H9 (cell line): ENCODE measurements at regions not wholly inside any gene's neighbourhood (a gene's known extent, or its start where the extent isn't known, plus 50 kb on each side); places are given as distances from the start of the nearest gene placed in this dataset.

ENCODE experiments used
- DNase-seq: peaks from one replicate; pipeline ENCODE4 v3.0.0-alpha.2; 2017
- H2AFZ ChIP-seq: one replicate; pipeline ENCODE4 v1.6.1; 2013; ENCODE audit warnings: mild to moderate bottlenecking, low read length, control low read depth, moderate library complexity
- H2AK5ac ChIP-seq: 2 replicates; pipeline ENCODE4 v1.6.1; 2013; ENCODE audit warnings: low read length, control low read depth, mixed read lengths; ENCODE audit not compliant: insufficient read length
- H2BK120ac ChIP-seq: one replicate; pipeline ENCODE4 v1.6.1; 2013; ENCODE audit warnings: low read depth, mild to moderate bottlenecking, low read length, control low read depth, inconsistent platforms; ENCODE audit not compliant: poor library complexity, severe bottlenecking
- H2BK12ac ChIP-seq: 2 replicates; pipeline ENCODE4 v1.6.1; 2013; ENCODE audit warnings: low read length, control low read depth, mixed read lengths, low read depth; ENCODE audit not compliant: insufficient read length
- H2BK15ac ChIP-seq: 2 replicates; pipeline ENCODE4 v1.6.1; 2013; ENCODE audit warnings: low read depth, low read length, control low read depth
- H2BK20ac ChIP-seq: one replicate; pipeline ENCODE4 v1.6.1; 2013; ENCODE audit warnings: low read depth, mild to moderate bottlenecking, low read length, control low read depth, inconsistent platforms; ENCODE audit not compliant: poor library complexity, severe bottlenecking
- H2BK5ac ChIP-seq: 2 replicates; pipeline ENCODE4 v1.6.1; 2013; ENCODE audit warnings: low read length, control low read depth, mixed read lengths; ENCODE audit not compliant: insufficient read length
- H3K14ac ChIP-seq: 2 replicates; pipeline ENCODE4 v1.6.1; 2013; ENCODE audit warnings: low read length, control low read depth; ENCODE audit not compliant: insufficient read depth
- H3K18ac ChIP-seq: 2 replicates; pipeline ENCODE4 v1.6.1; 2013; ENCODE audit warnings: low read depth, mild to moderate bottlenecking, mixed read lengths, low read length, control low read depth; ENCODE audit not compliant: insufficient read length
- H3K23ac ChIP-seq: 2 replicates; pipeline ENCODE4 v1.6.1; 2013; ENCODE audit warnings: low read length, control low read depth, mixed read lengths, low read depth; ENCODE audit not compliant: insufficient read length
- H3K23me2 ChIP-seq: 2 replicates; pipeline ENCODE4 v1.6.1; 2013; ENCODE audit warnings: low read depth, mild to moderate bottlenecking, mixed read lengths, low read length, control low read depth; ENCODE audit not compliant: insufficient read length, poor library complexity, severe bottlenecking
- H3K27ac ChIP-seq: 2 replicates; pipeline ENCODE4 v1.5.1; 2013; ENCODE audit warnings: low read length, control low read depth, mixed read lengths, low read depth; ENCODE audit not compliant: insufficient read length
- H3K27me3 ChIP-seq: 2 replicates; pipeline ENCODE4 v1.6.1; 2013; ENCODE audit warnings: low read length, control low read depth, inconsistent platforms; ENCODE audit not compliant: insufficient read depth
- H3K4ac ChIP-seq: 2 replicates; pipeline ENCODE4 v1.6.1; 2013; ENCODE audit warnings: low read depth, mild to moderate bottlenecking, control low read depth, inconsistent platforms, low read length, moderate library complexity
- H3K4me1 ChIP-seq: 2 replicates; pipeline ENCODE4 v1.6.1; 2013; ENCODE audit warnings: low read length, control low read depth, inconsistent platforms; ENCODE audit not compliant: insufficient read depth
- H3K4me2 ChIP-seq: 2 replicates; pipeline ENCODE4 v1.6.1; 2013; ENCODE audit warnings: low read length, control low read depth, mixed read lengths; ENCODE audit not compliant: insufficient read length, insufficient read depth
- H3K56ac ChIP-seq: 2 replicates; pipeline ENCODE4 v1.6.1; 2013; ENCODE audit warnings: low read depth, mild to moderate bottlenecking, mixed read lengths, low read length, control low read depth; ENCODE audit not compliant: insufficient read length
- H3K79me1 ChIP-seq: 2 replicates; pipeline ENCODE4 v1.6.1; 2013; ENCODE audit warnings: low read depth, mild to moderate bottlenecking, moderate library complexity, low read length, control low read depth, inconsistent platforms; ENCODE audit not compliant: insufficient read depth, poor library complexity, severe bottlenecking
- H3K79me2 ChIP-seq: 2 replicates; pipeline ENCODE4 v1.6.1; 2013; ENCODE audit warnings: low read length, control low read depth, inconsistent platforms; ENCODE audit not compliant: insufficient read depth
- H3K9ac ChIP-seq: 2 replicates; pipeline ENCODE4 v1.6.1; 2013; ENCODE audit warnings: low read length, control low read depth, mixed read lengths; ENCODE audit not compliant: insufficient read length; ENCODE audit errors: extremely low read depth
- H3K9me3 ChIP-seq: one replicate; pipeline ENCODE4 v1.6.1; 2013; ENCODE audit warnings: low read depth, low read length, inconsistent platforms; ENCODE audit not compliant: control insufficient read depth
- H3T11ph ChIP-seq: one replicate; pipeline ENCODE4 v1.6.1; 2013; ENCODE audit warnings: mild to moderate bottlenecking, low read length, control low read depth, inconsistent platforms
- H4K20me1 ChIP-seq: one replicate; pipeline ENCODE4 v1.6.1; 2013; ENCODE audit not compliant: control insufficient read depth, insufficient read length, insufficient read depth
- H4K5ac ChIP-seq: 2 replicates; pipeline ENCODE4 v1.6.1; 2013; ENCODE audit warnings: low read depth, mild to moderate bottlenecking, mixed read lengths, low read length, control low read depth; ENCODE audit not compliant: insufficient read length
- H4K8ac ChIP-seq: replicated peaks from 2 replicates; pipeline ENCODE4 v1.6.1; 2013; ENCODE audit warnings: low read length, control low read depth, mixed read lengths, low read depth; ENCODE audit not compliant: insufficient read length
- H4K91ac ChIP-seq: 2 replicates; pipeline ENCODE4 v1.6.1; 2013; ENCODE audit warnings: low read depth, mild to moderate bottlenecking, moderate library complexity, mixed read lengths, low read length, control low read depth; ENCODE audit not compliant: insufficient read length
- H3K27ac Mint-ChIP-seq, 3 experiments: 2 replicates in 2 of 3; 3 replicates in 1 of 3; pipeline ENCODE4 v1.8.0; 2020 to 2021; ENCODE audit warnings: mixed read lengths in 3 of 3, mild to moderate bottlenecking in 1 of 3, moderate library complexity in 1 of 3
- H3K27me3 Mint-ChIP-seq: 2 replicates; pipeline ENCODE4 v1.8.0; 2021; ENCODE audit warnings: low read depth, mild to moderate bottlenecking, moderate library complexity, mixed read lengths
- H3K36me3 Mint-ChIP-seq, 3 experiments: 2 replicates in 2 of 3; 3 replicates in 1 of 3; pipeline ENCODE4 v1.8.0; 2020 to 2021; ENCODE audit warnings: low read depth in 3 of 3, mixed read lengths in 3 of 3; ENCODE audit not compliant: insufficient read depth in 1 of 3
- H3K4me1 Mint-ChIP-seq, 2 experiments: 2 replicates each; pipeline ENCODE4 v1.8.0; 2020; ENCODE audit warnings: mixed read lengths in 2 of 2
- H3K4me3 Mint-ChIP-seq, 2 experiments: 2 replicates in 1 of 2; 3 replicates in 1 of 2; pipeline ENCODE4 v1.8.0; 2020 to 2021; ENCODE audit warnings: mild to moderate bottlenecking in 2 of 2, mixed read lengths in 2 of 2, moderate library complexity in 1 of 2
- H3K9me3 Mint-ChIP-seq, 2 experiments: 2 replicates in 1 of 2; 3 replicates in 1 of 2; pipeline ENCODE4 v1.8.0; 2020; ENCODE audit warnings: mild to moderate bottlenecking in 2 of 2, mixed read lengths in 2 of 2, moderate library complexity in 1 of 2
- WGBS: extraction: QIAGEN DNeasy Blood & Tissue Kit; methylation state at CpG from one replicate; pipeline ENCODE4 v1.1.7; 2013; ENCODE audit warnings: missing lambda C conversion rate, low lambda C conversion rate, mixed read lengths; ENCODE audit not compliant: insufficient read length; ENCODE audit errors: extremely low coverage; 5-methylcytosine and 5-hydroxymethylcytosine counted together
- TF ChIP-seq, protein P1 (sequence below): fragments of 200-600 bp; sonication (generic); conservative IDR thresholded peaks from 3 replicates; pipeline ENCODE4 v1.8.0; 2021; ENCODE audit warnings: antibody characterized with exemption, mild to moderate bottlenecking

- H3K27me3 ChIP-seq: no peaks in the 10 kb centered on the region
- no peaks in the 10 kb centered on the region for H3K4me1 ChIP-seq
- H3K4ac ChIP-seq: no peak overlapping the region
- no peak overlapping the region for H2BK15ac ChIP-seq
- H2BK5ac ChIP-seq: no peak overlapping the region
- no peak overlapping the region; a peak in 1 of 7 replicates for H3K27ac Mint-ChIP-seq
- H3K4me1 Mint-ChIP-seq: no peaks in the 10 kb centered on the region
- H3T11ph ChIP-seq: no peak overlapping the region
- WGBS: no CpG with 5 or more reads among the region's 12 CpGs
- H3K23ac ChIP-seq: no peak overlapping the region
- no peak for DNase-seq
- no peaks in the 10 kb centered on the region for H3K79me1 ChIP-seq
- no peak overlapping the region for H3K18ac ChIP-seq
- H4K8ac ChIP-seq: no peak overlapping the region
- no peak overlapping the region for H4K91ac ChIP-seq
- no peaks in the 10 kb centered on the region for H3K23me2 ChIP-seq
- no peaks in the 10 kb centered on the region for H3K79me2 ChIP-seq
- no peaks in the 10 kb centered on the region; the same call in 1 of the 2 replicates for H3K27me3 Mint-ChIP-seq
- TF ChIP-seq, protein P1, sequence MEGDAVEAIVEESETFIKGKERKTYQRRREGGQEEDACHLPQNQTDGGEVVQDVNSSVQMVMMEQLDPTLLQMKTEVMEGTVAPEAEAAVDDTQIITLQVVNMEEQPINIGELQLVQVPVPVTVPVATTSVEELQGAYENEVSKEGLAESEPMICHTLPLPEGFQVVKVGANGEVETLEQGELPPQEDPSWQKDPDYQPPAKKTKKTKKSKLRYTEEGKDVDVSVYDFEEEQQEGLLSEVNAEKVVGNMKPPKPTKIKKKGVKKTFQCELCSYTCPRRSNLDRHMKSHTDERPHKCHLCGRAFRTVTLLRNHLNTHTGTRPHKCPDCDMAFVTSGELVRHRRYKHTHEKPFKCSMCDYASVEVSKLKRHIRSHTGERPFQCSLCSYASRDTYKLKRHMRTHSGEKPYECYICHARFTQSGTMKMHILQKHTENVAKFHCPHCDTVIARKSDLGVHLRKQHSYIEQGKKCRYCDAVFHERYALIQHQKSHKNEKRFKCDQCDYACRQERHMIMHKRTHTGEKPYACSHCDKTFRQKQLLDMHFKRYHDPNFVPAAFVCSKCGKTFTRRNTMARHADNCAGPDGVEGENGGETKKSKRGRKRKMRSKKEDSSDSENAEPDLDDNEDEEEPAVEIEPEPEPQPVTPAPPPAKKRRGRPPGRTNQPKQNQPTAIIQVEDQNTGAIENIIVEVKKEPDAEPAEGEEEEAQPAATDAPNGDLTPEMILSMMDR: no peak
- no peak overlapping the region; the same call in 1 of the 2 replicates for H3K14ac ChIP-seq
- no peak overlapping the region for H2BK12ac ChIP-seq
- no peak overlapping the region for H2AFZ ChIP-seq
- H3K9me3 Mint-ChIP-seq: no peaks in the 10 kb centered on the region
- H3K56ac ChIP-seq: no peak overlapping the region
- no peak overlapping the region for H2BK20ac ChIP-seq
- H3K4me2 ChIP-seq: no peak overlapping the region
- H4K5ac ChIP-seq: no peak overlapping the region
- H2BK120ac ChIP-seq: no peak overlapping the region
- H3K4me3 Mint-ChIP-seq: no peak overlapping the region
- H2AK5ac ChIP-seq: no peak overlapping the region
- H3K9ac ChIP-seq: no peak overlapping the region
- no peaks in the 10 kb centered on the region for H4K20me1 ChIP-seq
- no peaks in the 10 kb centered on the region for H3K9me3 ChIP-seq
- no peaks in the 10 kb centered on the region; a peak in 1 of 7 replicates for H3K36me3 Mint-ChIP-seq
- H3K27ac ChIP-seq: no peak overlapping the region
Measured at GRCh38 chr20:24799971-24800580, 149.0 kb upstream of the CST7 start.
